ENCODE measurements at regions not wholly inside any gene's neighbourhood (a gene's known extent, or its start where the extent isn't known, plus 50 kb on each side); places are given as distances from the start of the nearest gene placed in this dataset.

DNA sequence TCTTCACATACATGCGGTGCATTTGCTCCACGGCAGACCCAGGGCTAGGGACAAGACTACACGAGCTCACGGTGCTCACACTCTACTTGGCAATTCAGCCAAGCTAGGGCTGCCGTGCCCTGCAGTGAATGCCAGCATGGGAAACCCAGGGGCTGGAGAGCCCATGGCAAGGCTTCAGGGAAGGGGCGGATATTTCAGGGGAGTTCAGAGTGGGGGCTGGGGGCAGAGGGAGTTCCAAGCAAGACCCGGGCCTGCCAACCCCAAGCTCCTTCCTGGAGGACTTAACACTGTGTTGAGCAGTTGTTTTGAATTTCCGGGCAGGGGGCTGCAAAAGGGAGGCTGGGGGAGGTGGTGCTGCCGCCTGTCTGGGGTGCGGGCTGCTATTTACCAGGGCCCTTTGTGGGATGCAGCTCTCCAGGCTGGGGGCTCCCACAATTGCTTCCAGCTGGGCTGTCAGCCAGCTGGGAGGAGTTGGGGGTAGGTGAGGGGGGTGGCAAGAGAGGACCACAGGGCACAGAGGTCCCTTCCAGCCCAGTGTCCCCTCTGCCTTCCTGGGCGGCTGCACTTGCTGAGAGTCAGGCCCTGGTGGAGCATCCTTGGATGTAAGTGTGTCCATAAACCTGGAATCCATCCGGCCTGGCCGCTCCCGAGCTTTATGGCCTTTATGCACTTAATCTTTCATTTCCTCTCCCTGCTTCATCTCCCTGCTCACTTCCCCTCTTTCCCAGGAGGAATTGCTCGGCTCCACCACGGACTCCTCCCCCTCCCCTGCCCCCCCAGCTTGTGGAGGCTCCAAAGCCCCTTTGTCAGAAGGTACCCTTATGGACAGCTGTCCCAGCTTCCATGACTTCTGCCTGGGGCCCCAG, 55.8 kb upstream of the SSBP3 start:
- Histone ChIP-seq H3K4me2 (ENCODE audit: extremely low read depth, insufficient read depth, low read length) (no peak overlapping the region), H2AFZ (ENCODE audit: low read length) (no peak overlapping the region), H3K36me3 (ENCODE audit: control insufficient read depth, insufficient read depth, low read length) (no peaks in the 10 kb centered on the region), H3K27me3 (ENCODE audit: control insufficient read depth, insufficient read depth, low read length) (no peaks in the 10 kb centered on the region), H4K20me1 (ENCODE audit: control insufficient read depth, extremely low read depth, insufficient read depth, low read length) (no peaks in the 10 kb centered on the region), H3K9ac (ENCODE audit: insufficient read depth, low read length) (no peak overlapping the region), H3K27ac (ENCODE audit: insufficient read depth, low read length) (no peak overlapping the region), H3K4me1 (ENCODE audit: control insufficient read depth, extremely low read depth, insufficient read depth, low read length) (no peaks in the 10 kb centered on the region), H3K4me3 (replicated peaks in 1 of 4; ENCODE audit: control extremely low read depth in 1 of 4, insufficient read depth in 1 of 4, low read depth in 3 of 4, low read length in 4 of 4) (no peak overlapping the region), H3K9me3 (ENCODE audit: control insufficient read depth, insufficient read depth, low read depth, low read length) (no peaks in the 10 kb centered on the region), H3K79me2 (ENCODE audit: control insufficient read depth, insufficient read depth, low read length) (no peaks in the 10 kb centered on the region)
- no peak for DNase-seq (ENCODE audit: low read depth in 2 of 2)
- TF ChIP-seq, protein P1, sequence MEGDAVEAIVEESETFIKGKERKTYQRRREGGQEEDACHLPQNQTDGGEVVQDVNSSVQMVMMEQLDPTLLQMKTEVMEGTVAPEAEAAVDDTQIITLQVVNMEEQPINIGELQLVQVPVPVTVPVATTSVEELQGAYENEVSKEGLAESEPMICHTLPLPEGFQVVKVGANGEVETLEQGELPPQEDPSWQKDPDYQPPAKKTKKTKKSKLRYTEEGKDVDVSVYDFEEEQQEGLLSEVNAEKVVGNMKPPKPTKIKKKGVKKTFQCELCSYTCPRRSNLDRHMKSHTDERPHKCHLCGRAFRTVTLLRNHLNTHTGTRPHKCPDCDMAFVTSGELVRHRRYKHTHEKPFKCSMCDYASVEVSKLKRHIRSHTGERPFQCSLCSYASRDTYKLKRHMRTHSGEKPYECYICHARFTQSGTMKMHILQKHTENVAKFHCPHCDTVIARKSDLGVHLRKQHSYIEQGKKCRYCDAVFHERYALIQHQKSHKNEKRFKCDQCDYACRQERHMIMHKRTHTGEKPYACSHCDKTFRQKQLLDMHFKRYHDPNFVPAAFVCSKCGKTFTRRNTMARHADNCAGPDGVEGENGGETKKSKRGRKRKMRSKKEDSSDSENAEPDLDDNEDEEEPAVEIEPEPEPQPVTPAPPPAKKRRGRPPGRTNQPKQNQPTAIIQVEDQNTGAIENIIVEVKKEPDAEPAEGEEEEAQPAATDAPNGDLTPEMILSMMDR (conservative IDR thresholded peaks at IDR 0.05 in 1 of 2, IDR thresholded peaks at IDR 0.05 in 1 of 2; ENCODE audit: low read depth in 1 of 2, low read length in 2 of 2): no peak
- no peak for TF ChIP-seq EZH2 (IDR thresholded peaks at IDR 0.05; ENCODE audit: low read length, missing control alignments)

DNA sequence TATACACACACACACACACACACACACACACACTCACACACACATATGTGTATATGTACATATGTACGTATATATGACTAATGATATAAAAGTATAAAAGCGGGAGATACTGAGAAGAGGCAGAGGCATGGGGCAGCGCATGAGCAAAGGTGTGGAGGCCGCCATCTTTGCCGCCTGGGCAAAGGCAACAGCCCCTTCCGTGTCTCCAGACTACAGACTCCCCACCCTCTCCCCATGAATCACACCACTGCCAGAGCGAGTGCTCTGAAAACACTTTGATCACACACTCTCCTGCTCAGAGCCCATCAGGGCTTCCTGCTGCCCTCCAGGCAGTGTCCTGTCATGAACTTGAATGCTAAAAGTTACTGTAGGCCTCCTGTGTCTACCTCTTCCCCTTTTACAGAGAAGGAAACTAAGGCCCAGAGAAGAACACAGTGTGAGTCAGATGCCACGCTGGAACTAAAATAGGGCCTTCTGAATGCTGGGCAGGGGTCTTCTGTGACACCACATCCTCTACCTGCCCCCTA, 54.7 kb upstream of the SSBP3 start:
- Histone ChIP-seq H3K36me3 (ENCODE audit: control insufficient read depth, insufficient read depth, low read length) (no peaks in the 10 kb centered on the region), H3K9me3 (ENCODE audit: control insufficient read depth, insufficient read depth, low read depth, low read length) (no peaks in the 10 kb centered on the region), H3K4me1 (ENCODE audit: control insufficient read depth, extremely low read depth, insufficient read depth, low read length) (no peaks in the 10 kb centered on the region), H3K4me3 (replicated peaks in 1 of 4; ENCODE audit: control extremely low read depth in 1 of 4, insufficient read depth in 1 of 4, low read depth in 3 of 4, low read length in 4 of 4) (no peak overlapping the region), H3K27me3 (ENCODE audit: control insufficient read depth, insufficient read depth, low read length) (no peaks in the 10 kb centered on the region), H2AFZ (ENCODE audit: low read length) (no peak overlapping the region), H3K27ac (ENCODE audit: insufficient read depth, low read length) (no peak overlapping the region), H3K79me2 (ENCODE audit: control insufficient read depth, insufficient read depth, low read length) (no peaks in the 10 kb centered on the region), H3K4me2 (ENCODE audit: extremely low read depth, insufficient read depth, low read length) (no peak overlapping the region), H3K9ac (ENCODE audit: insufficient read depth, low read length) (no peak overlapping the region), H4K20me1 (ENCODE audit: control insufficient read depth, extremely low read depth, insufficient read depth, low read length) (no peaks in the 10 kb centered on the region)
- no peak for DNase-seq (ENCODE audit: low read depth in 2 of 2)
- TF ChIP-seq, protein P1 (conservative IDR thresholded peaks at IDR 0.05 in 1 of 2, IDR thresholded peaks at IDR 0.05 in 1 of 2; ENCODE audit: low read depth in 1 of 2, low read length in 2 of 2): no peak
- no peak for TF ChIP-seq EZH2 (IDR thresholded peaks at IDR 0.05; ENCODE audit: low read length, missing control alignments)

DNA sequence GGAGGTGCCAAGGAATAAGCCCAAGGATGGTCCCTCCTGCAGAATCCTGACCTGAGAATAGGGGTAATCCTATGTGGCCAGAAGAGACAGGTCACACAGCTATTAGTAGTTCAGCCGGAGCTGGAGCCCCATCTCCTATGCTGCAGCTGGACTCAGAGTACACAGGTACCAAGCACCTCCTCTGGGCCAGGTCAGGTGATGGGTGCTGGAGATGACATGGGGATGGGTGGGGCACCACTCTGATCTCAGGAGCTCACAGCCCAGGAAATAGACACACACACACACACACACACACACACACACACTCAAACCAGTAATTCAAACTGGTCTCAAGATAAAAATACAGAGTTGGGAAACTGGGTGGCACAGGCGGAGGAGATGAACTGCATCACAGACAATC, 54.2 kb upstream of the SSBP3 start:
- H3K27ac ChIP-seq (ENCODE audit: insufficient read depth, low read length): no peak overlapping the region
- H3K9me3 ChIP-seq (ENCODE audit: control insufficient read depth, insufficient read depth, low read depth, low read length): no peaks in the 10 kb centered on the region
- no peak overlapping the region for H3K9ac ChIP-seq (ENCODE audit: insufficient read depth, low read length)
- no peak overlapping the region for H3K4me2 ChIP-seq (ENCODE audit: extremely low read depth, insufficient read depth, low read length)
- H3K36me3 ChIP-seq (ENCODE audit: control insufficient read depth, insufficient read depth, low read length): no peaks in the 10 kb centered on the region
- DNase-seq (ENCODE audit: low read depth in 2 of 2): no peak
- H3K4me3 ChIP-seq (replicated peaks in 1 of 4; ENCODE audit: control extremely low read depth in 1 of 4, insufficient read depth in 1 of 4, low read depth in 3 of 4, low read length in 4 of 4): no peak overlapping the region
- no peaks in the 10 kb centered on the region for H3K27me3 ChIP-seq (ENCODE audit: control insufficient read depth, insufficient read depth, low read length)
- TF ChIP-seq, protein P1 (conservative IDR thresholded peaks at IDR 0.05 in 1 of 2, IDR thresholded peaks at IDR 0.05 in 1 of 2; ENCODE audit: low read depth in 1 of 2, low read length in 2 of 2): no peak
- TF ChIP-seq EZH2 (IDR thresholded peaks at IDR 0.05; ENCODE audit: low read length, missing control alignments): no peak
- no peaks in the 10 kb centered on the region for H3K4me1 ChIP-seq (ENCODE audit: control insufficient read depth, extremely low read depth, insufficient read depth, low read length)
- no peaks in the 10 kb centered on the region for H3K79me2 ChIP-seq (ENCODE audit: control insufficient read depth, insufficient read depth, low read length)
- no peak overlapping the region for H2AFZ ChIP-seq (ENCODE audit: low read length)
- no peaks in the 10 kb centered on the region for H4K20me1 ChIP-seq (ENCODE audit: control insufficient read depth, extremely low read depth, insufficient read depth, low read length)
